HFF-Myc (cell line): ENCODE measurements at regions not wholly inside any gene's neighbourhood (a gene's known extent, or its start where the extent isn't known, plus 50 kb on each side); places are given as distances from the start of the nearest gene placed in this dataset.

Experiments
- DNase-seq: peaks from one replicate; pipeline ENCODE4 v3.0.0-alpha.2; 2011; ENCODE audit warnings: low read depth; ENCODE audit errors: extremely low read depth
- H3K4me3 ChIP-seq: replicated peaks from 2 replicates; pipeline ENCODE4 v1.5.1; 2011; ENCODE audit warnings: low read depth, mild to moderate bottlenecking, control low read depth, low read length
- TF ChIP-seq, protein P1 (sequence below): IDR thresholded peaks from 2 replicates; pipeline ENCODE4 v1.5.1; 2012; ENCODE audit warnings: mild to moderate bottlenecking, low read depth, low read length, control low read depth; ENCODE audit errors: missing control alignments

DNA sequence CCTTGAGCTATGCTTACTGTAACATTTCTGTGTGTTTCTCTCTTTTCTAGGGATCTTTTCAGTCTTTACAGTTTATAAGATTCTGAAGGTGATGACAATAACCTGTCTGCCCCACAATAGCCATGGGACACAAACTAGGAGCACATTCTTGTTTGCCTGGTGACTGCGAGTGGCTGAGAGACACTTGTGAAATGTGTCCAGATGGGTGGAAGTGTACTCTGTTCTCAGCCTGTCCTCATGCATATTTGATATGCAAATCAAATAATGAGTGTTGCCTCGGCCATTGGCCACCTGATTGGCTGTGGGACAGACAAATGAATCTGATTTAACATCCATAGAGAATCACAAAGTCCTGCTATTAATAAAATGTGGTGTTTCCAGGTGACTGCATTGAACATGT, 246.2 kb downstream of the HNMT start:
- no peak overlapping the region for H3K4me3 ChIP-seq
- no peak for DNase-seq
- TF ChIP-seq, protein P1, sequence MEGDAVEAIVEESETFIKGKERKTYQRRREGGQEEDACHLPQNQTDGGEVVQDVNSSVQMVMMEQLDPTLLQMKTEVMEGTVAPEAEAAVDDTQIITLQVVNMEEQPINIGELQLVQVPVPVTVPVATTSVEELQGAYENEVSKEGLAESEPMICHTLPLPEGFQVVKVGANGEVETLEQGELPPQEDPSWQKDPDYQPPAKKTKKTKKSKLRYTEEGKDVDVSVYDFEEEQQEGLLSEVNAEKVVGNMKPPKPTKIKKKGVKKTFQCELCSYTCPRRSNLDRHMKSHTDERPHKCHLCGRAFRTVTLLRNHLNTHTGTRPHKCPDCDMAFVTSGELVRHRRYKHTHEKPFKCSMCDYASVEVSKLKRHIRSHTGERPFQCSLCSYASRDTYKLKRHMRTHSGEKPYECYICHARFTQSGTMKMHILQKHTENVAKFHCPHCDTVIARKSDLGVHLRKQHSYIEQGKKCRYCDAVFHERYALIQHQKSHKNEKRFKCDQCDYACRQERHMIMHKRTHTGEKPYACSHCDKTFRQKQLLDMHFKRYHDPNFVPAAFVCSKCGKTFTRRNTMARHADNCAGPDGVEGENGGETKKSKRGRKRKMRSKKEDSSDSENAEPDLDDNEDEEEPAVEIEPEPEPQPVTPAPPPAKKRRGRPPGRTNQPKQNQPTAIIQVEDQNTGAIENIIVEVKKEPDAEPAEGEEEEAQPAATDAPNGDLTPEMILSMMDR, result no peak

DNA sequence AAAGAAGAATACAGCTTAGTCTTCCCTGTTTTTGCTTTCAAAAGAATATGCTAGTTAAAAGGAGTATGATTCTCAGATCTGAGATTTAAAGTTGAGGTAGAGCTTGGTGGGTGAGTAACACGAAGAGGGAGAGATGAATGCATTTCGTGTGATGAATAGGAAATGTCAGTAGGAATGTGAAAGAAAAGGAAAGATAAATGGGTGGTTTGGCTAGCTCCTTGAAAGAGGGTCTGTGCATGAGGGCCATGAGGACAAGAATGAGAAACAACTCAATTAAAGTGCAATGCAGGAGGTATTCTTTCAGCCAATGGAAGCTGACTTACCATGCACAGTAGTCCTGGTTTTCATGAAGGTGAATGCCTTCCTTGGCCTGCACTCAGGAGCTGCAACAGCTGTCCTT, 248.2 kb downstream of the HNMT start:
- DNase-seq, result no peak
- H3K4me3 ChIP-seq, result no peak overlapping the region
- TF ChIP-seq, protein P1, result no peak

DNA sequence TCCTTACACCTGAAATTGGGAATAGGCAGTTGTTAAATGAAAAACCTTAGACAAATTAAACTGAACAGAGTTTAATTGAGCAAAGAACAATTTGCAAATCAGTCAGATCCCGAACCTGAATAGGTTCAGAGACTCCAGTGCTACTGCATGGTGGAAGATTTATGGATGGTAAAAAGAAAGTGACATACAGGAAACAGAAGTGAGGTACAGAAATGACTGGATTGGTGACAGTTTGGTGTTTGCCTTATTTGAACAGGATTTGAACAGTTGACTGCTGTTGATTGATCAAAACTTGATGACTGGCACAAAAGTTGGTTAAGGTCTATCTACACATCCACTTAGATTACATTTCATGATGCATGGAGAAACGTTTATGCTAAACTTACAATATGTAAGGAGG, 248.8 kb downstream of the HNMT start:
- TF ChIP-seq, protein P1, result no peak
- no peak for DNase-seq
- no peak overlapping the region for H3K4me3 ChIP-seq

DNA sequence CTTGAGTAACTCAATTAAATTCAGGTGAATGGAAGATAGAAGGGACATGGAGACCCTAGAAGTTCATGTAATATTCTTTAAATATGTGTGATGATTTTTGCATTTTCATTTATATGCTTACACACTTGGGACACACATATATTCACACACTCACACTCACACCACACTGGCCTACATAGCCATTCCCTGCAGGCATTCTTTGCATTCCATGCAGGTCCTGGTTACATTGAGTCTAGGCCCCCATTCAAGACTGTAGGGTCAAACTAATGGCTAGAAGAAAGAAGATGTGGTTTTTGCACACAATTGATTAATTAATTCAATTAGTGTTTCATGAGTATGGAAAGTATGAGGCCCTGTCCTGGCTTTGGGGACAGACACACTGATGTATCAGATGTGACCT, 249.4 kb downstream of the HNMT start:
- TF ChIP-seq, protein P1, result no peak
- no peak overlapping the region for H3K4me3 ChIP-seq
- DNase-seq, result no peak

DNA sequence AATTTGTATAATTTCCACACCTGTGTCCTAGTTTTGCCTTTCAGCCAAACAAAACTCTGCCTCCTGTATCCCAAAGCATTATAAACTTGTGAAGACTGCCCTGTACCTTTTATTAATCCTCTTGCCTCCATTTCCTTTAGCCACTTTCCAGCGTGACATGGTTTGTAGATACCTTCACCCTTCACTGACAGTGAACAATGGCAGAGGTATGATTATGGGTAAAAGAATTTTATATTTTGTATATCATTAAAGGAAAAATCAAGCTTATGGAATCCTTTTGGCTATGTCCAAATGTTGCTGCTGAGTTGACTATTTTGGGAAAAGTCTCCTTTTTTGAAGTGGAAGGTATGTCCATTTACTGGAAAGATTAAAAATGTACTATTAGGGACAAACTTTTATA, 251.7 kb downstream of the HNMT start:
- DNase-seq, result no peak
- TF ChIP-seq, protein P1, result no peak
- H3K4me3 ChIP-seq, result no peak overlapping the region

DNA sequence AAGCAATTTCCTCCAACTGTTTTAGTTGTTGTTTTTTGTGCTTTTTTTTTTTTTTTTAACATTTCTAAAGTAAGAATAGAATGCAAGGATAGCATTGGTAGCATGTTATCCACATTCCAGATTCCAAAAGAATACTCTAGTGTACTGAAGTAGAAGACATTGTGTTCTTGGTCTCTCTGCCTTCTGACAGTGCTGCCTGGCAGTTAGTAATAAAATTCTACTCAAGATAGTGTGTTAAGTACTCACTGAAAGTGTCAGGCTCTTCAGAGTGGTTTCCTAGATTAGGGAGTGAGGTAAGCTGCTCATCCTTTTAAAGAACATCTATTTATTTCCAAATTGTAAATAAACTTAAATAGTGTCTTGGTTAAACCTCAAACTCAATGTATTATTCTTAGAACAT, 253.7 kb downstream of the HNMT start:
- TF ChIP-seq, protein P1, result no peak
- H3K4me3 ChIP-seq, result no peak overlapping the region
- DNase-seq, result no peak

DNA sequence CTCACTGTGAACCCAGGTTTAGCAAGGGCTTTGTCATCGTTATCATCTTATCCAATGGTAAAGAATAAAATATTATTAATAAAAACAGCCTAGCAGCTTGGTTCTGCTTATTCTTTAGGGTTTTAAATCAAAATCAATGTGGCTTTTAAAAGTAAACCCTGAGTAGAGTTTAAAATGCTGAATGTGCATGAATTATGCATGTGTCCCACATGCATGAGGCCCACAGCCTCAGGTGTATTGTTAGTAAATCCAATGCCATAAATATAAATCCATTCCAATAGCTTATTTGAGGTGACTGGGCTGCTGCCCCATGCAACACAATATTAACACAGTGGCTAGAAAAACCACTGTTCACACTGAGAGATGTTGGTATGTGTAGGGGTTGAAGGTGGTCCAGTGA, 254.1 kb downstream of the HNMT start:
- TF ChIP-seq, protein P1, result no peak
- no peak for DNase-seq
- no peak overlapping the region for H3K4me3 ChIP-seq
